ENCODE measurements at regions not wholly inside any gene's neighbourhood (a gene's known extent, or its start where the extent isn't known, plus 50 kb on each side); places are given as distances from the start of the nearest gene placed in this dataset.
"Not testable (repeated sequence)": the region's sequence is repeated elsewhere in the genome, so short reads cannot be mapped to it uniquely, and the experiment has no call there.

GRCh38 chr4:17003606-17004392 is 105.4 kb upstream of the LDB2 start:
- H3K9me3 Mint-ChIP-seq (ENCODE audit: insufficient read depth); H3K27me3 Mint-ChIP-seq (ENCODE audit: low read depth); H3K27ac Mint-ChIP-seq; H3K36me3 Mint-ChIP-seq (ENCODE audit: low read depth); DNase-seq; H3K4me3 Mint-ChIP-seq; CTCF ChIA-PET; POLR2A ChIA-PET; H3K4me1 Mint-ChIP-seq (ENCODE audit: low read depth); ATAC-seq: not testable (repeated sequence)

- Mint-ChIP-seq H3K9me3 (ENCODE audit: insufficient read depth) (no peaks in the 10 kb centered on the region), H3K27ac (no peak overlapping the region), H3K4me1 (ENCODE audit: low read depth) (no peaks in the 10 kb centered on the region), H3K36me3 (ENCODE audit: low read depth) (no peaks in the 10 kb centered on the region), H3K27me3 (ENCODE audit: low read depth) (no peaks in the 10 kb centered on the region), H3K4me3 (no peak overlapping the region)
- no peak for DNase-seq
- ChIA-PET CTCF (no interaction called here), POLR2A (no interaction called here)
- ATAC-seq, result no peak
Measured at GRCh38 chr4:16995451-16995850, 97.0 kb upstream of the LDB2 start.

GRCh38 chr4:16993956-16994840 is 95.8 kb upstream of the LDB2 start:
- DNase-seq (no peak), ATAC-seq (no peak)
- ChIA-PET CTCF (no interaction called here), POLR2A (no interaction called here)
- no peaks in the 10 kb centered on the region for H3K27me3 Mint-ChIP-seq (ENCODE audit: low read depth)
- H3K4me3 Mint-ChIP-seq, result no peak overlapping the region
- H3K9me3 Mint-ChIP-seq (ENCODE audit: insufficient read depth), result no peaks in the 10 kb centered on the region
- H3K4me1 Mint-ChIP-seq (ENCODE audit: low read depth), result no peaks in the 10 kb centered on the region
- no peak overlapping the region for H3K27ac Mint-ChIP-seq
- H3K36me3 Mint-ChIP-seq (ENCODE audit: low read depth), result no peaks in the 10 kb centered on the region

- POLR2A ChIA-PET, result no interaction called here
- DNase-seq, result no peak
- CTCF ChIA-PET, result no interaction called here
- Mint-ChIP-seq H3K27ac (no peak overlapping the region), H3K4me3 (no peak overlapping the region), H3K9me3 (ENCODE audit: insufficient read depth) (no peaks in the 10 kb centered on the region), H3K4me1 (ENCODE audit: low read depth) (no peaks in the 10 kb centered on the region), H3K27me3 (ENCODE audit: low read depth) (no peaks in the 10 kb centered on the region), H3K36me3 (ENCODE audit: low read depth) (no peaks in the 10 kb centered on the region)
- ATAC-seq, result no peak
Measured at GRCh38 chr4:16992566-16993225, 94.3 kb upstream of the LDB2 start.

GRCh38 chr4:16991450-16991849 is 93.0 kb upstream of the LDB2 start:
- no peak overlapping the region for H3K4me3 Mint-ChIP-seq
- CTCF ChIA-PET, result no interaction called here
- no peaks in the 10 kb centered on the region for H3K36me3 Mint-ChIP-seq (ENCODE audit: low read depth)
- no peaks in the 10 kb centered on the region for H3K27me3 Mint-ChIP-seq (ENCODE audit: low read depth)
- H3K9me3 Mint-ChIP-seq (ENCODE audit: insufficient read depth), result no peaks in the 10 kb centered on the region
- POLR2A ChIA-PET, result no interaction called here
- ATAC-seq (no peak), DNase-seq (no peak)
- no peak overlapping the region for H3K27ac Mint-ChIP-seq
- no peaks in the 10 kb centered on the region for H3K4me1 Mint-ChIP-seq (ENCODE audit: low read depth)

GRCh38 chr4:16989371-16989770 is 90.9 kb upstream of the LDB2 start:
- H3K27ac Mint-ChIP-seq, result no peak overlapping the region
- no peaks in the 10 kb centered on the region for H3K27me3 Mint-ChIP-seq (ENCODE audit: low read depth)
- H3K36me3 Mint-ChIP-seq (ENCODE audit: low read depth), result no peaks in the 10 kb centered on the region
- ATAC-seq (no peak), DNase-seq (no peak)
- ChIA-PET POLR2A (no interaction called here), CTCF (no interaction called here)
- no peaks in the 10 kb centered on the region for H3K9me3 Mint-ChIP-seq (ENCODE audit: insufficient read depth)
- no peak overlapping the region for H3K4me3 Mint-ChIP-seq
- H3K4me1 Mint-ChIP-seq (ENCODE audit: low read depth), result no peaks in the 10 kb centered on the region

- H3K36me3 Mint-ChIP-seq (ENCODE audit: low read depth), result no peaks in the 10 kb centered on the region
- H3K9me3 Mint-ChIP-seq (ENCODE audit: insufficient read depth), result no peaks in the 10 kb centered on the region
- H3K27me3 Mint-ChIP-seq (ENCODE audit: low read depth), result no peaks in the 10 kb centered on the region
- no peak for DNase-seq
- POLR2A ChIA-PET, result no interaction called here
- no peak overlapping the region for H3K27ac Mint-ChIP-seq
- H3K4me3 Mint-ChIP-seq, result no peak overlapping the region
- CTCF ChIA-PET, result no interaction called here
- no peak for ATAC-seq
- no peaks in the 10 kb centered on the region for H3K4me1 Mint-ChIP-seq (ENCODE audit: low read depth)
Measured at GRCh38 chr4:16988814-16989213, 90.4 kb upstream of the LDB2 start.

- no peaks in the 10 kb centered on the region for H3K4me1 Mint-ChIP-seq (ENCODE audit: low read depth)
- ChIA-PET CTCF (no interaction called here), POLR2A (no interaction called here)
- no peaks in the 10 kb centered on the region for H3K9me3 Mint-ChIP-seq (ENCODE audit: insufficient read depth)
- DNase-seq (no peak), ATAC-seq (no peak)
- no peaks in the 10 kb centered on the region for H3K27me3 Mint-ChIP-seq (ENCODE audit: low read depth)
- H3K36me3 Mint-ChIP-seq (ENCODE audit: low read depth), result no peaks in the 10 kb centered on the region
- H3K4me3 Mint-ChIP-seq, result no peak overlapping the region
- H3K27ac Mint-ChIP-seq, result no peak overlapping the region
Measured at GRCh38 chr4:16977081-16977480, 78.6 kb upstream of the LDB2 start.

GRCh38 chr4:16969696-16970135 is 71.3 kb upstream of the LDB2 start:
- no peaks in the 10 kb centered on the region for H3K27me3 Mint-ChIP-seq (ENCODE audit: low read depth)
- H3K9me3 Mint-ChIP-seq (ENCODE audit: insufficient read depth), result no peaks in the 10 kb centered on the region
- no peak overlapping the region for H3K4me3 Mint-ChIP-seq
- DNase-seq (no peak), ATAC-seq (no peak)
- H3K36me3 Mint-ChIP-seq (ENCODE audit: low read depth), result no peaks in the 10 kb centered on the region
- ChIA-PET POLR2A (no interaction called here), CTCF (no interaction called here)
- no peaks in the 10 kb centered on the region for H3K4me1 Mint-ChIP-seq (ENCODE audit: low read depth)
- no peak overlapping the region for H3K27ac Mint-ChIP-seq

GRCh38 chr4:16967722-16968121 is 69.3 kb upstream of the LDB2 start:
- H3K27me3 Mint-ChIP-seq (ENCODE audit: low read depth), result no peaks in the 10 kb centered on the region
- no peaks in the 10 kb centered on the region for H3K36me3 Mint-ChIP-seq (ENCODE audit: low read depth)
- POLR2A ChIA-PET, result no interaction called here
- CTCF ChIA-PET, result no interaction called here
- H3K27ac Mint-ChIP-seq, result no peak overlapping the region
- no peaks in the 10 kb centered on the region for H3K4me1 Mint-ChIP-seq (ENCODE audit: low read depth)
- ATAC-seq (no peak), DNase-seq (no peak)
- no peaks in the 10 kb centered on the region for H3K9me3 Mint-ChIP-seq (ENCODE audit: insufficient read depth)
- no peak overlapping the region for H3K4me3 Mint-ChIP-seq

GRCh38 chr4:16959305-16959704 is 60.9 kb upstream of the LDB2 start:
- H3K27me3 Mint-ChIP-seq (ENCODE audit: low read depth), result peaks cover 2% of the 10 kb centered on the region
- no peak for DNase-seq
- H3K9me3 Mint-ChIP-seq (ENCODE audit: insufficient read depth), result no peaks in the 10 kb centered on the region
- H3K27ac Mint-ChIP-seq, result no peak overlapping the region
- no peaks in the 10 kb centered on the region for H3K36me3 Mint-ChIP-seq (ENCODE audit: low read depth)
- POLR2A ChIA-PET, result no interaction called here
- CTCF ChIA-PET, result no interaction called here
- no peaks in the 10 kb centered on the region for H3K4me1 Mint-ChIP-seq (ENCODE audit: low read depth)
- H3K4me3 Mint-ChIP-seq, result no peak overlapping the region
- no peak for ATAC-seq

GRCh38 chr4:16952896-16953630 is 54.6 kb upstream of the LDB2 start:
- H3K4me1 Mint-ChIP-seq (ENCODE audit: low read depth), result no peaks in the 10 kb centered on the region
- ChIA-PET POLR2A (no interaction called here), CTCF (no interaction called here)
- no peak overlapping the region for H3K4me3 Mint-ChIP-seq
- no peaks in the 10 kb centered on the region for H3K36me3 Mint-ChIP-seq (ENCODE audit: low read depth)
- ATAC-seq (no peak), DNase-seq (no peak)
- peaks cover 5% of the 10 kb centered on the region for H3K27me3 Mint-ChIP-seq (ENCODE audit: low read depth)
- no peaks in the 10 kb centered on the region for H3K9me3 Mint-ChIP-seq (ENCODE audit: insufficient read depth)
- H3K27ac Mint-ChIP-seq, result no peak overlapping the region

All from activated CD8-positive, alpha-beta T cell treated with anti-CD3 and anti-CD28 coated beads, Interleukin-2, amount 10 ng/mL, durations not matched to agents 7 days and 5 days (primary cell).